HG03575 (cell line): ENCODE measurements at regions not wholly inside any gene's neighbourhood (a gene's known extent, or its start where the extent isn't known, plus 50 kb on each side); places are given as distances from the start of the nearest gene placed in this dataset.

Source experiments
- ATAC-seq: cut with Tn5 transposase; IDR thresholded peaks from one replicate; pipeline ENCODE4 v1.9.1; 2021; ENCODE audit not compliant: unreplicated experiment, insufficient number of reproducible peaks, low FRiP score; ENCODE audit errors: extremely low read depth

- no peak for ATAC-seq
Observed at GRCh38 chr2:104215269-104216161, 638.4 kb upstream of the POU3F3 start.

DNA sequence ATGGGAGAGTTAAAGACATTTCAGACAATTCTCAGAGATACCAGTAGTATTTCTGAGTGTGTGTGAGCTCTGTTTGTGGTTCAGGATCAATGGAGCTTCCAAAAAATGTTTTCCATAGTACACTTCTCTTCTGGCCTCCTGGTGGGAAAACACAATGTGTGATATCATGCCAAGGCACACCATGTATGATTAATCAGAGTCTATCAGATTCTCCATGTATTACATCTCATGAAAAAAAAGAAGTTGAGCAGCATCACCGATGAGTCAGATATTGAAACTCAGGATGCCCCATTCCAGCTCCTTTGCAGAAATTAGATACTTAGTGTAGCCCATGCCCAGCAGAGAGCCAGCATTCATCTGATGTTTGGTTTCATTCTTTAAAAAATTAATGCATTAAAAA lies 620.3 kb upstream of the POU3F3 start:
- no peak for ATAC-seq

GRCh38 chr2:104236491-104236890 lies 617.4 kb upstream of the POU3F3 start:
- ATAC-seq = no peak

GRCh38 chr2:104240984-104241383 lies 612.9 kb upstream of the POU3F3 start:
- ATAC-seq = no peak

GRCh38 chr2:104249629-104250028 lies 604.3 kb upstream of the POU3F3 start:
- no peak for ATAC-seq

- ATAC-seq = no peak
Observed at GRCh38 chr2:104250635-104251034, 603.3 kb upstream of the POU3F3 start.

GRCh38 chr2:104254017-104254416 lies 599.9 kb upstream of the POU3F3 start:
- no peak for ATAC-seq

GRCh38 chr2:104262714-104263113 lies 591.2 kb upstream of the POU3F3 start:
- no peak for ATAC-seq

DNA sequence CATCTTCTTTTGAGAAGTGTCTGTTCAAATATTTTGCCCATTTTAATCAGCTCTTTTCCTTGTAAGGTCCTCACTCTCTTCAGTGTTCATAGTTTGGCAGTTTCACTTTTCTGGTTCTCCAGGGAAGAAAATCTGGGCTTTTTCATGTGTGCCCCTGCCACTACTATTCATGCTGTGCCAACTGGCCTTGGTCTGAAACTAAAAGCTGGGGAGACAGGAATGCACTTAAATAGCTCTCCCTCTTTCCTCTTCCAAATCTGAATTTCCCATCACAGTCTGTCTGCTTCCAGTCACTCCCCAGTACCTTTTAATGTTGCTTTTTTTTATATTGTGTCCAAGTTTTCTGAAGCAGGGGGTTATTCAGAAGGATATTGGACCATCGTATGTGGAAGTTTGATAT lies 574.3 kb upstream of the POU3F3 start:
- ATAC-seq = no peak

DNA sequence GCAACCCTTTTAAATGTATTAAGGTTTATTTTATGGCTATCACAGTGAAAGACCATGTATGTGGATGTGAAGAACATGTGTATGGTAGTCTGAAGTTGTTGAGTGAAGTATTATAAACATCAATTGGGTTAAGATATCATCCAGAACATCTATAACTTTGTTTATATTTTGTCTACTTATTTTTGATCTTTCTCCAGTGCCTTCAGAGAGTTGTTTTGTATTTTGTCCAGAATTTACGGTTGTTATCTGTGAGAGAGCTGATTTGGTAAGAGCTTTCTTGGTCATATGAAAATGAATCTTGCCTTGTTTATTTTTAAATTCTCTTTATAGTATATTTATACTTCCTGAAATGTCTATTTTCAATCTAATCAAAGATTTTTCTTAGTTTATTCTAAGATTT lies 573.7 kb upstream of the POU3F3 start:
- ATAC-seq = no peak

- ATAC-seq = no peak
Observed at GRCh38 chr2:104286841-104287240, 567.1 kb upstream of the POU3F3 start.

DNA sequence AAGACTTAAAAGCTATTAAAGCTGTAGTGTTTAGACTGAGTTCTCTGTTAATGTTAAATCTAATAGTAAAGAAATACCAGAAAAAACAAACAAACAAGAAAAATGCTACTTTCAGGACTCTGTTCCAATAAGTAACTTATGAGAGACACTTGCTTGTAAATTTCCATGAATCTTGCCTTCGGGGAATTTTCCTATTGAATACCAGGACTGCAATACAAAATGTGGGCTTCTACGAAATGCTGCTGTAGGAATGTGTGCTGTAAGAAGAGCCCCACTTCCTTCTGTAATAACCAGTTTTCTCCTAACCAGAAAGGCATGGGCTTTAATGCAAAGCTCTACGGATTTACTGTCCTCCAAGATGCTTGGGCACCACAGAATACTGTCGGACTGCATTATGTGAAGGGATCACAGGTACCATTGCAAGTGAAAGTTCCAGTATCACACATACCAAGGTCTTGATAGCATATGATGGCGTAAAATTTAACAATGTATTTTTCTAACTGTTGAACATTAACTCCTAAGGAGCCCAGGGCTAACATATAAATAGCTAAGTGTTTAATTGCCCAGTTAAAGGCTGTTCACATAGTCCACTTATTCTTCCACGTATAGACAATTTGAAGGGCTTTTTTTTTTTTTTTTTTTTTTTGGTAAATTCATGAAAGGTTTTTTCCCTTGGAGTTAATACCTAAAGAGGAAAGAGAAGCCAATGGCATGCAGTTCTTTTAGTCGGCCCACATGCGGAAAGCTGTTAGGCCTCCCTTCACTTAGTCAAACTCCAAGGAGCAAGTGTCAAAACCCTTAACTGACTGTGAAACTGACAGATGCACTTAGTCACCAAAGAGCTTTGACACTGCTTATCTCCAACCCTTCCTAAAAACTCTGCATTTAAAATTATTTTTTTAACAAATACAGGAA lies 564.0 kb upstream of the POU3F3 start:
- no peak for ATAC-seq

DNA sequence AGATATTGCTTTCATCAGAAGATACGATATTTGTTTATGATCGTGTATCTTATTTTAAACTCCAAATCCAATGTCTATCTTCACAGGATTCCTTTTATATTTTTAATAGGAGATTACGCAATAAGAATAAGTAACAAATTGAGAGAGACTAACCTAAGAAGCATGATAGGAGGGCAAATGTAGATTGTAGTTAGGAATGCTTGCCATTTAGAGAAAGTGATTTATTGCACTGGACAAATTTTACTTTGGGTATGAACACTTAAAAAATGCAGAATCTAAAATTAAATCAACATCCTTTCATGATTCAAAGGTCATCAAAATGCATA lies 563.4 kb upstream of the POU3F3 start:
- no peak for ATAC-seq

GRCh38 chr2:104312684-104313083 lies 541.2 kb upstream of the POU3F3 start:
- ATAC-seq = no peak

GRCh38 chr2:104318001-104318665 lies 535.8 kb upstream of the POU3F3 start:
- ATAC-seq = no peak

- ATAC-seq = no peak
Observed at GRCh38 chr2:104321116-104321795, 532.7 kb upstream of the POU3F3 start.

DNA sequence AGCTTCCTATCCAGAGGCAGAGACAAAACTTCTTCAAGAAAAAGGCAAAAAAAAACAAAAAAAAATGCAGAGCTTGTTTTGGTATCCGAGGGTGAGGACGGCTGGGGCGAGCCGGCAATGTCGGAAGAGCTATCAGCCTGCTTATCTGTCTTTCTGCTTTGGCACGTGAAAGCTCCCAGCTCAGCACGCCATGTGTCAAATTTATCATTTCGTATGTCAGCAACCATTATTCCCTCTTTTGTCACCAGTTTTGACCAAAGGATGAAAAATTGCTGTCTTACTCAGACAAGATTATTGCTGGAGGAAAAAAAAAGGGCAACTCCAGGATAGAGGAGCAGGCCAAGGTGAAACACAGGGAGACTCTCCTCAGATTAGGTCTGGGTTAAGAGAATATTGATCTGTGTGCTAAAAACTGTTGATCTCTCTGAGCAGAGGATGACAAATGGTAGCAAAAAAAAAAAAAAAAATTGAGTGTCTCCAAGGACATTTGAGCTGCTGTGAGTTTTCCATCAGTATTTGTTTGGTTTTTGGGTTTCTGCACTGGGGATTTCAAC lies 532.0 kb upstream of the POU3F3 start:
- ATAC-seq = no peak

DNA sequence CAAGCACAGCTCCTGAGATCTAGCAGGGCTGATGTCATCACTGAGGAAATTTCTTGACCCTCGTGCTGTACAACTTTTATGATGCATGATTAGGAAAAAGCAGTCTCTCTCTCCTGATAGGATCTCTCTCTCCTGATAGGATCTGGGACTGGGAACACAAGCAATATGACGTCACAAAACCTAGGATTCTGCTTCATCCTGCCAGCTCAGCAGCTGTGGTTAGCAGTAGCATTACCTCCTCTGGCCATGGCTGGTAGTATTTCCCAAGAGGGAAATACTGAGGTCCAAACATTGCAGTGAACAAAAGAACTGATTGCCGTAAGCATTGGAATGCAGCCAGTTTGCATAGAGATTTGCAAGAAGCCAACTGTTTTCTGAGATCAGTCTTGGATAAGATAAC lies 521.2 kb upstream of the POU3F3 start:
- no peak for ATAC-seq

DNA sequence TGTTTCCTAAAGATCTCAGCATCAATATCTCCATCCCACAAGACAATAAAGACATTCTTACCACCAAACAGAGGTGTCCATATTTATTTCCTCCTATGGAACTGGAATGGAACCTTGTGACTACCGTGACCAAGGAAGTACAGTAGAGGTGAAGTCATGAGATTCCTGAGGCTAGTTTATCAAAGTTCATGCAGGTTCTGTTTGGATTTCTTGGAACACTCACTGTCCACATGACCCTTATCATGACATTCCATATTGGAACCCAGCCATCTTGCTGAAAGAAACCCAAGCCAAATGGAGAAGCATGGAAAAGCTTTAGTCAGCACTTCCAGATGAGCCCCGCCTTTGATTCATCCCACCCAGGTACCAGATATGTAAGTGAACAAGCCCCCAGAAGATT lies 516.0 kb upstream of the POU3F3 start:
- no peak for ATAC-seq
